CD4-positive, alpha-beta T cell (primary cell): ENCODE measurements at regions not wholly inside any gene's neighbourhood (a gene's known extent, or its start where the extent isn't known, plus 50 kb on each side); places are given as distances from the start of the nearest gene placed in this dataset.

ENCODE experiments used
- ATAC-seq: fragments of 200-7000 bp; cut with Tn5 transposase; one replicate; pipeline ENCODE4 v1.10.0; 2022; ENCODE audit warnings: mild to moderate bottlenecking; ENCODE audit not compliant: poor library complexity
- CTCF ChIA-PET: fragments of 350-600 bp; sonication (Branson Sonifier 250); formaldehyde crosslinking; loops from one replicate; lab custom pipeline; 2021; ENCODE audit warnings: antibody characterized with exemption, inconsistent platforms; lab: Charles Lee
- POLR2A ChIA-PET: fragments of 350-600 bp; sonication (Branson Sonifier 250); formaldehyde crosslinking; loops from one replicate; lab custom pipeline; 2021; ENCODE audit warnings: antibody characterized with exemption, inconsistent platforms; lab: Charles Lee
- DNase-seq, 14 experiments: peaks; one replicate each; pipeline ENCODE4 v3.0.0-alpha.2; 2013 to 2020; ENCODE audit warnings: mixed read lengths in 2 of 14
- H3K27ac ChIP-seq, 2 donors: one replicate each; pipeline versions ENCODE4 v1.5.1 to v1.7.0; 2013; ENCODE audit warnings: low read length in 2 of 2, low read depth in 1 of 2, mild to moderate bottlenecking in 1 of 2
- H3K27me3 ChIP-seq, 2 experiments: 1 replicate in 1 of 2; 2 replicates in 1 of 2; pipeline versions ENCODE4 v1.6.1 to v1.7.0; 2013; ENCODE audit warnings: low read length in 2 of 2, control low read depth in 1 of 2, mild to moderate bottlenecking in 1 of 2, moderate library complexity in 1 of 2; ENCODE audit not compliant: insufficient read depth in 2 of 2, control insufficient read depth in 1 of 2
- H3K36me3 ChIP-seq: one replicate; pipeline ENCODE4 v1.6.1; 2013; ENCODE audit warnings: low read length, control low read depth; ENCODE audit not compliant: insufficient read depth
- H3K4me1 ChIP-seq: one replicate; pipeline ENCODE4 v1.6.1; 2013; ENCODE audit warnings: low read length, control low read depth; ENCODE audit not compliant: insufficient read depth
- H3K4me3 ChIP-seq: one replicate; pipeline ENCODE4 v1.5.1; 2013; ENCODE audit warnings: mild to moderate bottlenecking, low read length, moderate library complexity
- H3K9me3 ChIP-seq, 2 experiments: 1 replicate in 1 of 2; 2 replicates in 1 of 2; pipeline versions ENCODE4 v1.6.1 to v1.7.0; 2013; ENCODE audit warnings: low read length in 2 of 2, mild to moderate bottlenecking in 2 of 2, control low read depth in 1 of 2, moderate library complexity in 1 of 2; ENCODE audit not compliant: control insufficient read depth in 1 of 2, insufficient read depth in 1 of 2
- H3K27ac Mint-ChIP-seq: one replicate; pipeline ENCODE4 v1.8.0; 2020; ENCODE audit warnings: mixed read lengths
- H3K27me3 Mint-ChIP-seq: one replicate; pipeline ENCODE4 v1.8.0; 2021; ENCODE audit warnings: mixed read lengths
- H3K36me3 Mint-ChIP-seq: one replicate; pipeline ENCODE4 v1.8.0; 2021; ENCODE audit warnings: low read depth, mixed read lengths
- H3K4me1 Mint-ChIP-seq: one replicate; pipeline ENCODE4 v1.8.0; 2021; ENCODE audit warnings: low read depth, mixed read lengths
- H3K4me3 Mint-ChIP-seq: one replicate; pipeline ENCODE4 v1.8.0; 2020; ENCODE audit warnings: mild to moderate bottlenecking, mixed read lengths
- H3K9me3 Mint-ChIP-seq: one replicate; pipeline ENCODE4 v1.8.0; 2020; ENCODE audit warnings: mixed read lengths
- intact Hi-C, 2 experiments: fragments of 100-400 bp; cut with DNase I in 1 of 2; cut with micrococcal nuclease in 1 of 2; formaldehyde crosslinking; loops; one replicate each; pipeline versions ENCODE4 v1.15.1 to v1.9.0; 2023 to 2025; cut with DNase I, micrococcal nuclease
- TF ChIP-seq, protein P1 (sequence below): fragments of 200-600 bp; IDR thresholded peaks from one replicate; pipeline ENCODE4 v1.8.0; 2022; ENCODE audit warnings: antibody characterized with exemption, mild to moderate bottlenecking

- no peak overlapping the region for H3K27ac Mint-ChIP-seq
- Histone ChIP-seq H3K27me3 (no peaks in the 10 kb centered on the region), H3K4me3 (no peak overlapping the region), H3K27ac (no peak overlapping the region), H3K4me1 (no peaks in the 10 kb centered on the region), H3K9me3 (peaks cover 0 to 26% of the 10 kb centered on the region in 2 experiments), H3K36me3 (no peaks in the 10 kb centered on the region)
- H3K9me3 Mint-ChIP-seq, result peaks cover 19% of the 10 kb centered on the region
- H3K27me3 Mint-ChIP-seq, result peaks cover 7% of the 10 kb centered on the region
- CTCF ChIA-PET, result no interaction called here
- TF ChIP-seq, protein P1, sequence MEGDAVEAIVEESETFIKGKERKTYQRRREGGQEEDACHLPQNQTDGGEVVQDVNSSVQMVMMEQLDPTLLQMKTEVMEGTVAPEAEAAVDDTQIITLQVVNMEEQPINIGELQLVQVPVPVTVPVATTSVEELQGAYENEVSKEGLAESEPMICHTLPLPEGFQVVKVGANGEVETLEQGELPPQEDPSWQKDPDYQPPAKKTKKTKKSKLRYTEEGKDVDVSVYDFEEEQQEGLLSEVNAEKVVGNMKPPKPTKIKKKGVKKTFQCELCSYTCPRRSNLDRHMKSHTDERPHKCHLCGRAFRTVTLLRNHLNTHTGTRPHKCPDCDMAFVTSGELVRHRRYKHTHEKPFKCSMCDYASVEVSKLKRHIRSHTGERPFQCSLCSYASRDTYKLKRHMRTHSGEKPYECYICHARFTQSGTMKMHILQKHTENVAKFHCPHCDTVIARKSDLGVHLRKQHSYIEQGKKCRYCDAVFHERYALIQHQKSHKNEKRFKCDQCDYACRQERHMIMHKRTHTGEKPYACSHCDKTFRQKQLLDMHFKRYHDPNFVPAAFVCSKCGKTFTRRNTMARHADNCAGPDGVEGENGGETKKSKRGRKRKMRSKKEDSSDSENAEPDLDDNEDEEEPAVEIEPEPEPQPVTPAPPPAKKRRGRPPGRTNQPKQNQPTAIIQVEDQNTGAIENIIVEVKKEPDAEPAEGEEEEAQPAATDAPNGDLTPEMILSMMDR, result no peak
- ATAC-seq, result no peak
- H3K36me3 Mint-ChIP-seq, result no peaks in the 10 kb centered on the region
- DNase-seq, result no peak
- intact Hi-C loops, result no loop called here
- H3K4me3 Mint-ChIP-seq, result no peak overlapping the region
- no peaks in the 10 kb centered on the region for H3K4me1 Mint-ChIP-seq
- POLR2A ChIA-PET, result no interaction called here
Measured at GRCh38 chr2:12803607-12804006, 86.9 kb downstream of the TRIB2 start.

GRCh38 chr2:12804091-12804856, 87.5 kb downstream of the TRIB2 start:
- Histone ChIP-seq H3K27ac (no peak overlapping the region), H3K4me1 (no peaks in the 10 kb centered on the region), H3K36me3 (no peaks in the 10 kb centered on the region), H3K9me3 (peaks cover 0 to 26% of the 10 kb centered on the region in 2 experiments), H3K4me3 (no peak overlapping the region), H3K27me3 (no peaks in the 10 kb centered on the region)
- TF ChIP-seq, protein P1, result no peak
- Mint-ChIP-seq H3K4me3 (no peak overlapping the region), H3K27me3 (peaks cover 9% of the 10 kb centered on the region), H3K27ac (no peak overlapping the region), H3K36me3 (no peaks in the 10 kb centered on the region), H3K9me3 (peaks cover 19% of the 10 kb centered on the region), H3K4me1 (no peaks in the 10 kb centered on the region)
- ATAC-seq, result no peak
- ChIA-PET POLR2A (no interaction called here), CTCF (no interaction called here)
- DNase-seq, result no peak
- intact Hi-C loops, result no loop called here

GRCh38 chr2:12805033-12805432, 88.3 kb downstream of the TRIB2 start:
- Histone ChIP-seq H3K9me3 (peaks cover 0 to 26% of the 10 kb centered on the region in 2 experiments), H3K27me3 (no peaks in the 10 kb centered on the region), H3K27ac (no peak overlapping the region), H3K36me3 (no peaks in the 10 kb centered on the region), H3K4me3 (no peak overlapping the region), H3K4me1 (no peaks in the 10 kb centered on the region)
- POLR2A ChIA-PET, result no interaction called here
- no peaks in the 10 kb centered on the region for H3K4me1 Mint-ChIP-seq
- TF ChIP-seq, protein P1, result no peak
- no peak overlapping the region for H3K4me3 Mint-ChIP-seq
- peaks cover 9% of the 10 kb centered on the region for H3K27me3 Mint-ChIP-seq
- peaks cover 18% of the 10 kb centered on the region for H3K9me3 Mint-ChIP-seq
- no peak overlapping the region for H3K27ac Mint-ChIP-seq
- intact Hi-C loops, result no loop called here
- DNase-seq (no peak), ATAC-seq (no peak)
- CTCF ChIA-PET, result no interaction called here
- no peaks in the 10 kb centered on the region for H3K36me3 Mint-ChIP-seq
